ENCODE measurements at regions not wholly inside any gene's neighbourhood (a gene's known extent, or its start where the extent isn't known, plus 50 kb on each side); places are given as distances from the start of the nearest gene placed in this dataset.
A peak's percentile ranks its signal among the peaks of the same experiment; 100 is the strongest.

- no peak for DNase-seq (ENCODE audit: low spot score)
Measured at GRCh38 chr10:89829262-89829886, 128.0 kb downstream of the KIF20B start.

GRCh38 chr10:89829887-89830269, 128.5 kb downstream of the KIF20B start:
- no peak for DNase-seq (ENCODE audit: low spot score)

GRCh38 chr10:89830624-89831023, 129.2 kb downstream of the KIF20B start:
- DNase-seq (ENCODE audit: low spot score), result no peak

GRCh38 chr10:89836840-89837164, 135.4 kb downstream of the KIF20B start:
- DNase-seq (ENCODE audit: low spot score), result no peak

- DNase-seq (ENCODE audit: low spot score), result no peak
Measured at GRCh38 chr10:89837165-89838043, 136.0 kb downstream of the KIF20B start.

DNA sequence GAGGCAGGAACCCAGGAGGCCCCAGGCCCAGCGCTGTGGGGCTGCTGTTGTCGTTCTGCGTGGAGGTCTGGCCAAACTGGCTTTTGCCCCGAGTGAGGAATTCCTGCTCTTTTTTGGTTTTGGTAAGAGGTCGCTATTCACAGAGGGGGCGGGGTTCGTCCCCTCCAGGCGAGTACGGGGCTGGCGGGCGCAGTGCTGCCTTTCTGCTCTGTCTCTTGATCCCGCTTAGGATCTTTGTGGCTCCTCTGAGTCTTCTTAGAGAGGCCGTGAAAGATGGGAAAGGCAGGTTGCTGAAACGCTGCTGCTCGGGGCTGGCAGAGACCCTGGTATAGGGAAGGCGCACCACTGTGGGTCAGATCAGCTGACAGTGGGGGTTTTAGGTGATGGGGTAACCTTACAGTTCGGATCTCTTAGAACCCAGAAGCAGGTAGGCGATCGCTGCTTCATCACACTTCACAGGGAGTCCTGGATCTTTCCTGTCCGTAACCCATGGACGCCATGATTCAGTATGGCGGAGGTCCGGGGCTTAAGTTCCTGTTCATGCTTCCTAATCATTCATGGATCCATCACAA, 136.7 kb downstream of the KIF20B start:
- no peak for DNase-seq (ENCODE audit: low spot score)

GRCh38 chr10:89845541-89846280, 144.3 kb downstream of the KIF20B start:
- no peak for DNase-seq (ENCODE audit: low spot score)

GRCh38 chr10:89846281-89846630, 144.9 kb downstream of the KIF20B start:
- DNase-seq (ENCODE audit: low spot score), result no peak

DNA sequence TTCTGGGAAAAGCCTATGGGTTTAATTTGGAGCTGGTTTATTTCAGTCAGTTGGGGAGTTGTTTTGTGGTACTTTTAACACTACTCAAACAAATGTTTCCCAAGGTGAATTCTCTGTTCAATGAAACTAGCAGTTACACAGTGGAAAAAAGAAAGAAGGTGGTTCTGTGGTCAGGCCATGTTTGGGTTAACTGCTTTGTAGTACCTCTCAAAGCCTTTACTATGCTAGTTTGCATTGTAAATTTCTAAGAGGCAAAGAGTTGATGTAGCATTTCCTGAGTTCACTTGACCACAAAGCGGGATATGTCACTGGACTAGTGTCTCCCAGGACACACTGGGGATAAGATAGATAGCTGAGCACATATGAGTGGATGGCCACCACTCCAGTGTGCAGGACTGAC, 145.4 kb downstream of the KIF20B start:
- DNase-seq (ENCODE audit: low spot score), result no peak

- no peak for DNase-seq (ENCODE audit: low spot score)
Measured at GRCh38 chr10:89852872-89853271, 151.5 kb downstream of the KIF20B start.

DNA sequence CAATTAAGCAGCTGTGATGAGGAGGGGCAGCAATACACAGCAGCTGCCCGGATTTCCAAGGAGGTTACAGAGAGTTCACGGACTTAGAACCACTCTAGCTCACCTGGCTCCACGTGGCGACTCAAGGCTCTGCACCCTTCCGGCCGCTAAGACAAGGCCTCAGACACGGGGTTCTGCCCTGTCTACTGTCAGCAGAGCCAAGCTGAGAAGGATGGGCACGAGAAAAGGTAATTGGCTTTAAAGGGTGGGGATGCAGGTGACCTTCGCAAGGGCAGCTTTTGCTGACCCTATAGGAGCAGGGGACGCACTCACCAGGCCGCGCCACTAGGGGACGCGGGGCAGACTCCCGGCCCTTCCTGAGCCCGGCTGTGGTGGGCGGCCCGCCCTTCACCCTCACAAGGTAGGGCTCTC, 152.4 kb downstream of the KIF20B start:
- no peak for DNase-seq (ENCODE audit: low spot score)

GRCh38 chr10:89857431-89858042, 156.1 kb downstream of the KIF20B start:
- no peak for DNase-seq (ENCODE audit: low spot score)

DNA sequence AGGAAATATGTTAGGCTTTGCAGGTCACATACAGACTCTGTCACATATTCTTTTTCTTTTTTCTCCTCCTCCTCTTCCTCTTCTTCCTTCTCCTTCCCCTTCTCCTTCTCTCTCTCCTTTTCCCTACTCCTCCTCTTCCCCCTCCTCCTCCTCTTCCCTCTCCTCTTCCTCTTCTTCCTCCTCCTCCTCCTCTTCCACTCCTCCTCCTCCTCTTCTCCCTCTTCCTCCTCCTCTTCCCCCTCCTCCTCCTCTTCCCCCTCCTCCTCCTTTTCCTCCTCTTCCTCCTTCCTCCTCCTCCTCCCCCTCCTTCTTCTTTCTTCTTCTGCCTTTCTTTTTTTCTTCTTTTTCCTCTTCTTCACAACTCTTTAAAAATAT, 159.8 kb downstream of the KIF20B start:
- no peak for DNase-seq (ENCODE audit: low spot score)

- DNase-seq (ENCODE audit: low spot score), result no peak
Measured at GRCh38 chr10:89861584-89862301, 160.4 kb downstream of the KIF20B start.

DNA sequence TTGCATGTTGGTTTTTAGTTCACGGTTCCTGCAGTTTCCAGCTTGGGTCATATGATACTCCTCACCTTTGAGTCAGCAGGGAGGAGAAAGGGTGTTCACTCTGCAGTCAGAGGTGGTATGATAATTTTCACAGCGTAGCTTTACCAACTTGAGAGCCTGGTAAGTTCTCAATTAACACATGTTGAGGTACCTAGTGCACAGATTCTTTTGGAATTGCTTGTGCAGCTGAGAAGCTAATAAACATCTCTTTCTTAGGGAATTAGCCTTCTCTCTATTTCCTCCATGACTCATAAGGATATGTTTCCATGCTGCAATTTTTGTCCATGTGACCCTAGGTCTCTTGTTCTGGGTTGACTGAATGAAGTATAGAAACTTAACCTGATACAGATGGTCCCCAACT, 166.6 kb downstream of the KIF20B start:
- no peak for DNase-seq (ENCODE audit: low spot score)

GRCh38 chr10:89869180-89869579, 167.8 kb downstream of the KIF20B start:
- DNase-seq (ENCODE audit: low spot score), result no peak

DNA sequence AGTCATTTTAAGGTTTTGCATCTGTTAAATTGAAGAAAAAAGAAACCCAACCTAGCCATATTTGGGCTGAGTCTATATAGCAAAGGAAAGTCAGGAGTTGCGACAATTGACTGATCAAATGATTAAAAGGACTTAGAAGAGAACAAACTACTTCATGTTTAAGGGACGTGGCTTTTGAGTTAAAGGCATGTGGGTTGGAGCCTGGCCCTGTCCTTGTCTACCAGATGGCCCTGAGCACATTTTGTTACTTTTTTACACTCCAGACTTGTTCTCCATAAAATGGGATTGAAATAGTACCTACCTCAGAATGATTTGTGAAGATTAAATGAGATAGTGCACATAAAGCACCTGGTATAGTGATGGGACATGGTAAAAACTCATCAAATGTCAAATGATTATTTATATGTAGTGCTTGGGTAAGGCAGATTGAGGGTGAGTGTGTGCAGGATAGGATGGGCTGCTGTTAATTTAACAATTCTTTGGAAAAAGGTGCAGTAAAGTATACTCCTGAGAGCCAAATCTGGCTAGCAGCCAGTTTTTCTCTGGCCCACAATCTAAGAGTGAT, 168.3 kb downstream of the KIF20B start:
- DNase-seq (ENCODE audit: low spot score), result no peak

GRCh38 chr10:89870936-89871335, 169.5 kb downstream of the KIF20B start:
- no peak for DNase-seq (ENCODE audit: low spot score)

DNA sequence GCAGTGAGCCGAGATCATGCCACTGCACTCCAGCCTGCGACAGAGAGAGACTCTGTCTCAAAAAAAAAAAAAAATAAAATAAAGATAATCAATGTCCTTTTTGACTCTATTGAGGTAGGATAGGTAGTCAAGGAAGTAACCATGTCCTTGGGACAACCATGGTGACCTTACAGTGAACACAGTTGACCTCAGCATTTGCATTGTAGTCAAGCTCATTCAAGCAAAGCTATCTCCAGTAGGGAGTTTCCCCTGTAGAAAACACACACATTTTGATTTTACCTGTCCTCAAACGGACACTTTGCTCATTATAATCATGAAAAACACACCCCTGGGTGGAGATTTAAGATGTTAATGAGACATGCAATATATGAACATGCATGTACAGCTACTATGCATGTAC, 171.7 kb downstream of the KIF20B start:
- DNase-seq (ENCODE audit: low spot score), result peak; percentile 24

- DNase-seq (ENCODE audit: low spot score), result no peak
Measured at GRCh38 chr10:89875557-89875956, 174.2 kb downstream of the KIF20B start.

DNA sequence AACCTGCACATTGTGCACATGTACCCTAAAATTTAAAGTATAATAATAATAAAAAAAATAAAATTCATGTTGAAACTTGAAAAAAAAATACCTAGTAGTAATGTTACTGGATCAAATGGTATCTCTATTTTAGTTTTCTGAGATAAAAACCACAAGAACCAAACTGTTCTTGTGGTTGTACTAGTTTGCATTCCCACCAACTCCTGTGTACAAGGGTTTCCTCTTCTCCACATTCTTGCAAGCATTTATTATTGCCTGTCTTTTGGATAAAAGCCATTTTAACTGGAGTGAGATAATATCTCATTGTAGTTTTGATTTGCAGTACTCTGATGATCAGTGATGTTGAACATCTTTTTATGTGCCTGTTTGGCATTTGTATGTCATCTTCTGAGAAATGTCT, 177.7 kb downstream of the KIF20B start:
- no peak for DNase-seq (ENCODE audit: low spot score)

Data from NAMALWA (cell line).